GM12874 (cell line): ENCODE measurements at regions not wholly inside any gene's neighbourhood (a gene's known extent, or its start where the extent isn't known, plus 50 kb on each side); places are given as distances from the start of the nearest gene placed in this dataset.

ENCODE experiments used
- TF ChIP-seq, protein P1 (sequence below): IDR thresholded peaks from 2 replicates; pipeline ENCODE4 v1.5.1; 2011; ENCODE audit warnings: low read depth, mild to moderate bottlenecking, control low read depth, low read length, moderate library complexity; ENCODE audit not compliant: insufficient read depth

DNA sequence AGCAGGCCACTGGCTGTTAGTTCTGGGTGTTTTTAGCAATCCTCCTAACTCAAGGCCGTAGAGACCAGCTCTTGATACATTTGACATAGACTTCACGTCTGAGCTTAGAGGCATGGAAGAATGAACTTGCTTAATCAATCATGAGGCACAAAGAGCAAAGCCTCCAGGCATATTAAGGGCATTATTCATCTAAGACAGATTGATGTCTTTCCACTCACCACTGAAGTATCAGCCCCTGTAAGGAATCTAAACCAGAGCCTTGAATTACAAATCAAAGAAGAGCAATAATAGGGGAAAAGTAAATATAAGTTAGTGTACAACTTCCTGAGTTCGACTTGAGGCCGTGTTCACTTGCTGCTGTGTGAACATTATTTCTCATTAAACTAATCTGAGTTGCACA is 1470.7 kb downstream of the AACS start:
- TF ChIP-seq, protein P1, sequence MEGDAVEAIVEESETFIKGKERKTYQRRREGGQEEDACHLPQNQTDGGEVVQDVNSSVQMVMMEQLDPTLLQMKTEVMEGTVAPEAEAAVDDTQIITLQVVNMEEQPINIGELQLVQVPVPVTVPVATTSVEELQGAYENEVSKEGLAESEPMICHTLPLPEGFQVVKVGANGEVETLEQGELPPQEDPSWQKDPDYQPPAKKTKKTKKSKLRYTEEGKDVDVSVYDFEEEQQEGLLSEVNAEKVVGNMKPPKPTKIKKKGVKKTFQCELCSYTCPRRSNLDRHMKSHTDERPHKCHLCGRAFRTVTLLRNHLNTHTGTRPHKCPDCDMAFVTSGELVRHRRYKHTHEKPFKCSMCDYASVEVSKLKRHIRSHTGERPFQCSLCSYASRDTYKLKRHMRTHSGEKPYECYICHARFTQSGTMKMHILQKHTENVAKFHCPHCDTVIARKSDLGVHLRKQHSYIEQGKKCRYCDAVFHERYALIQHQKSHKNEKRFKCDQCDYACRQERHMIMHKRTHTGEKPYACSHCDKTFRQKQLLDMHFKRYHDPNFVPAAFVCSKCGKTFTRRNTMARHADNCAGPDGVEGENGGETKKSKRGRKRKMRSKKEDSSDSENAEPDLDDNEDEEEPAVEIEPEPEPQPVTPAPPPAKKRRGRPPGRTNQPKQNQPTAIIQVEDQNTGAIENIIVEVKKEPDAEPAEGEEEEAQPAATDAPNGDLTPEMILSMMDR, result no peak

DNA sequence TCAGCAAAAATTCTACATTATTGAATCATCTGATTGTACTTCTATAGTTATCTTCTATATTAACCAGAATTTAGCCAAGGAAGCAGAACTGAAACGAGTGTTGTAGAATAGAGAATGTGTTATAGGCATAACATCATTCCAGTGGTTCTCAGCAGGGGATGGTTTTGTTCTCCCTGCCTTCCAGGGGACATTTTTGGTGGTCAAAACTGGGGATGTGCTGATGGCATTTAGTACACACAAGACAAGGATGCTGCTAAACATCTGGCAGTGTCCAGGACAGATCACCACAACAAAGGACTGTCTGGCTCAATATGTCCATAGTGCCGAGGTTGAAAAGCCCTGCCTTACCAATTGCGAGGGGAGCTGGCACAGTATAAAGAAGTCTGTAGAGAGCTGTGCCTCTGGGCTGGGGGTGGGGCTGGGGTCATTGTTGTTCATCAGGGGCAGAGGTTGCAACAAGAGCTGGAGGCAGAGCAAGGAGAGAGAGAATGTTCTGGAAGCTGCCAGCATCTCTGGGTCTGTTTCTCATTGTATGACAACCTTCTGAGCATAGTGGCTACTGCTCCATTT is 1472.8 kb downstream of the AACS start:
- TF ChIP-seq, protein P1, result no peak

DNA sequence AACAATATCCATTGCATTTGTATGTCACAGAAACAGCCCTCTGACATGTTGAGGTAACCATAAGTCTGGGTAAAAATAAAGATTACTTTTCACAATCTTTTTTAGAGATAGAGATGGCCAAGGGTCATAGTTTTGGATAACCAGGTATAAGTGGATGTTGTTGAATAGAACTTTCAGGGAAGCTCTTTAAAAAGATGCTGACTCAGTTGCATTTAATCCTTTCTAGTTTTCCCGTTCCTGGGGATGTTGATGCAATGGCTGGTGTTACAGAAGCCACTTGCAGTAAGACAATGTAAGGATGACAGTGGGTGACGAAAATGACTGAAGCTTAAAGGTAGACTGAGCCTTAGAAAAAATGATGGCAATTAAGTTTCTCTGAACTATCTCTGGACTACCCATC is 1473.7 kb downstream of the AACS start:
- TF ChIP-seq, protein P1, result no peak

DNA sequence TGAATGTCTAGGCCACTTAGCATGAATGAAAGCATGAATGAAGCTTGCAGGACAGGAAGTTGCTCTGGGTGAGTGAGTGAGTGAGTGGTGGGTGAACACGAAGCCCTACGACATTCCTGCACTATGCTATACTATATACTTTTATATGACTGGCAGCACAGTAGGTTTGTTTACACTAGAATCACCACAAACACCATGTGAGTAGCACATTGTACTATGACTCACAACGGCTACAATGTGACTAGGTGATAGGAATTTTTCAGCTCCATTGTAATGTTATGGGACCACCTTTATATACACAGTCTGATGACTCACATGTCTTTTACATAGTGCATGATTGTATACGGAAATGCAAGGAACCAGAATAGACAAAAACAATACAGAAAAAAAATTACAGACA is 1480.2 kb downstream of the AACS start:
- TF ChIP-seq, protein P1, result no peak

DNA sequence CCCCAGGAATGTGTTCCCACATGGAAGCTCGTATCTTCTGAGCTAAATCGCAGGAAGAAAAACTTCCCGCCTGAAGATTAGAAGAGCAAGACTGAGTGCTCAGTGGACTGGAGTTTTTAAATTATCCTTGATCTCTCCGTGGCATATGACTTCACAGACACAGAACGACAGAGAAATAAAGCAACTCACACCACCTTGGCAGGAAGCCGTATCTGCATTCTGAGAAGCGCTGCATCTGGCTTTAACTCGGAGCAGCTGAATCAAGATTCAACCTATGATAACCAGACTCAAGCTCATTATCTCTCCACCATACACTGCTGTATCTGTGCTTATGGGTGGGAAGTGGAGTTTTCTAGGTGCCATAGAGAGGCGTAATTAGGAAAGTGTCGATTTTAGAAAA is 1482.7 kb downstream of the AACS start:
- TF ChIP-seq, protein P1, result no peak

DNA sequence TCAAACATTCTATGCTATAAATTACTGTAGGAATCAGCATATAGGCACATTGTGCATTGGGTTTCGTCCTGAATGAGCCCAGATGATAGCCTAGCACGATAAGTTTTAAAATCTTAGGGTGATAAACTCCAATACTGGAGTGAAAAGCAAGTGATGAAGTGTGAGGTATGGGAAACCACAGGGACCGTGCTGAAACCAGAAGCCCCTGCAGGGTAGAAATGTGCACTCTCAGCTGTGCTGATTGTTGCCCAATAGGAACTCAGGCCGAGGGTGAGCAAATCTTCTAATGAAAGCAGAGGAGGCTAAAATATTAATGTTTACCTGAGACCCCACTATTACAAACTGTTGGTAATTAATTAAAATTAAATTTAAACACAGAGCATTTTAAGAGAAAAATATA is 1486.6 kb downstream of the AACS start:
- TF ChIP-seq, protein P1, result no peak

DNA sequence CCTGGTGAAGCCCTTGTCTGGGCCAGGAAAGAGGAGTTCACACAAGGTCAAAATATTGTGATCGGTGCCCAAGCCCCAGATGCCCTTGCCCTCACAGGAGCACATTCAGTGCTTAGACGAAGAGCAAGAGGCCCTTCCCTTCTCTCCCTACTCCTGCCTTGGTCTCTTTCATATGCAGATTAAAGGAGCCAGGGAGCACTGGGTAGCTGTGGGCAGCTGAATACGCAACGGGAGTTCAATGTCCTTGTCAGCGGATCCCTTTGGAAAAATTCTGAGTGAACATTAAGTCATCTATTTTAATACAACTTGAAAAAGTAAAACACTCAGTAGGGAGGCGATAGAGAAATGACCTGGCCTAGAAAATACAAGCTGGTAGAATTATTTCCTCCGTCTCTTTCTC is 1489.4 kb downstream of the AACS start:
- TF ChIP-seq, protein P1, result no peak

DNA sequence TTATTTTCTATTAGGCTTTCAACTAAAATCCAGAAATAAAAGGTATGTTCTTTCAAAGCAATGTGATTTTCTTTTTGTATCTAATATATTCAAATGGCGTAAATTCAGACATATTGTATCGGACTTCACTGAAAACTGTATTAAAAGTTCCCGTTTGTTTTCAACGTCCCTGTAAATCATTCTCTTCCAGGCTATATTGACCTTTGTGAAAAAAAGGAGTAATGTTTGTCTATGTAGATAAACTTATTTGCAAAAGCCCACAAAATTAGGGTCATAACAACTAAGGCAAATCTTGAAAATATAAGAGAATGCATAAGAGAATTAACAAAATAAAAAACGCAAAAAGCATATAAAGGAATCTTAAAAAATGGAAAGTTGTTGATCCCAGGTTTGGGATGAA is 1492.4 kb downstream of the AACS start:
- TF ChIP-seq, protein P1, result no peak
